Astrocyte (in vitro differentiated cells and primary cell): ENCODE measurements at regions not wholly inside any gene's neighbourhood (a gene's known extent, or its start where the extent isn't known, plus 50 kb on each side); places are given as distances from the start of the nearest gene placed in this dataset.

Source experiments
- EZH2 ChIP-seq: IDR thresholded peaks from 2 replicates; pipeline ENCODE4 v1.6.1; 2012; ENCODE audit warnings: mild to moderate bottlenecking, low read length, inconsistent platforms; ENCODE audit not compliant: insufficient read depth
- TF ChIP-seq, protein P1 (sequence below): IDR thresholded peaks from 2 replicates; pipeline ENCODE4 v1.5.1; 2011; ENCODE audit warnings: low read depth, mild to moderate bottlenecking, inconsistent platforms, low read length, moderate library complexity; ENCODE audit not compliant: insufficient read depth

DNA sequence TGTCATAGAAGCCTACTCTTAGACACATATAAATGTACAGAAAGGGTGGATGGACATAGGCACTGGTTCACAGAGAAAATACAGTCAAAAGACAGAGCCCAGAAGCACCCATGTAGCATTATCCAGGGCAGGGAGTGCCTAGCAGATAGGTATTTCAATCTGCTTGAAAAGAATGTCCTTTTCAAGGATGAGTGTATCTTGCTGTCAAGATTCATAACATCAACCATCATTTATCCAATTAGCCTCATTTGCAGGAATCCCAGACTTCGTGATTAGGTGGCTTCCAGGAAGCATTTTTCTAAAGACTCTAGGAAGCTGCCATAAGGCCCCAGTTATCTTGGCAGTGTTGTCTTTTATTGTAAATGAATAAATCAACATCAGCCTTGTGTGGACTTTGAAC is 55.6 kb downstream of the SCN11A start:
- TF ChIP-seq, protein P1, sequence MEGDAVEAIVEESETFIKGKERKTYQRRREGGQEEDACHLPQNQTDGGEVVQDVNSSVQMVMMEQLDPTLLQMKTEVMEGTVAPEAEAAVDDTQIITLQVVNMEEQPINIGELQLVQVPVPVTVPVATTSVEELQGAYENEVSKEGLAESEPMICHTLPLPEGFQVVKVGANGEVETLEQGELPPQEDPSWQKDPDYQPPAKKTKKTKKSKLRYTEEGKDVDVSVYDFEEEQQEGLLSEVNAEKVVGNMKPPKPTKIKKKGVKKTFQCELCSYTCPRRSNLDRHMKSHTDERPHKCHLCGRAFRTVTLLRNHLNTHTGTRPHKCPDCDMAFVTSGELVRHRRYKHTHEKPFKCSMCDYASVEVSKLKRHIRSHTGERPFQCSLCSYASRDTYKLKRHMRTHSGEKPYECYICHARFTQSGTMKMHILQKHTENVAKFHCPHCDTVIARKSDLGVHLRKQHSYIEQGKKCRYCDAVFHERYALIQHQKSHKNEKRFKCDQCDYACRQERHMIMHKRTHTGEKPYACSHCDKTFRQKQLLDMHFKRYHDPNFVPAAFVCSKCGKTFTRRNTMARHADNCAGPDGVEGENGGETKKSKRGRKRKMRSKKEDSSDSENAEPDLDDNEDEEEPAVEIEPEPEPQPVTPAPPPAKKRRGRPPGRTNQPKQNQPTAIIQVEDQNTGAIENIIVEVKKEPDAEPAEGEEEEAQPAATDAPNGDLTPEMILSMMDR = no peak
- TF ChIP-seq EZH2 = no peak
